ENCODE measurements at regions not wholly inside any gene's neighbourhood (a gene's known extent, or its start where the extent isn't known, plus 50 kb on each side); places are given as distances from the start of the nearest gene placed in this dataset.
"Not testable (repeated sequence)": the region's sequence is repeated elsewhere in the genome, so short reads cannot be mapped to it uniquely, and the experiment has no call there.

GRCh38 chr2:47697000-47697601 lies 85.8 kb upstream of the MSH6 start:
- H3K27ac ChIP-seq: no peak overlapping the region
- no peak for TF ChIP-seq CTCF (conservative IDR thresholded peaks at IDR 0.05)

GRCh38 chr2:47696478-47696831 lies 86.5 kb upstream of the MSH6 start:
- H3K27ac ChIP-seq: no peak overlapping the region
- no peak for TF ChIP-seq CTCF (conservative IDR thresholded peaks at IDR 0.05)

GRCh38 chr2:47695800-47696477 lies 87.0 kb upstream of the MSH6 start:
- no peak for TF ChIP-seq CTCF (conservative IDR thresholded peaks at IDR 0.05)
- no peak overlapping the region for H3K27ac ChIP-seq

- H3K27ac ChIP-seq: not testable (repeated sequence)
Observed at GRCh38 chr2:47694451-47694850, 88.5 kb upstream of the MSH6 start.

GRCh38 chr2:47690706-47691325 lies 92.1 kb upstream of the MSH6 start:
- not testable (repeated sequence) for H3K27ac ChIP-seq

DNA sequence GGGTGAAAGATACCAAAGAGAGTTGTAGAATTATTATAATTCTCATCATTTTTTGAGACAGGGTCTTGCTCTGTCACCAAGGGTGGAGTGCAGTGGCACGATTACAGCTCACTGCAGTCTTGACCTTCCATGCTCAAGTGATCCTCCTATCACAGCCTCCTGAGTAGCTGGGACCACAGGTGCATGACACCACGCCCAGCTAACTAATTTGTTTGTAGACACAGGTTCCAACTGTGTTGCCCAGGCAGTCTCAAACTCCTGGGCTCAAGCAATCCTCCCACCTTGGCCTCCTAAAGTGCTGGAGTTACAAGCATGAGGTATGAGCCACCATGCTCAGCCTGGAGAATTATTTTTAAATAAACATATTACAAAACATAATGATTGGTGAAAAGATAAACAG lies 92.8 kb upstream of the MSH6 start:
- H3K27ac ChIP-seq: no peak overlapping the region
- no peak for TF ChIP-seq CTCF (conservative IDR thresholded peaks at IDR 0.05)

DNA sequence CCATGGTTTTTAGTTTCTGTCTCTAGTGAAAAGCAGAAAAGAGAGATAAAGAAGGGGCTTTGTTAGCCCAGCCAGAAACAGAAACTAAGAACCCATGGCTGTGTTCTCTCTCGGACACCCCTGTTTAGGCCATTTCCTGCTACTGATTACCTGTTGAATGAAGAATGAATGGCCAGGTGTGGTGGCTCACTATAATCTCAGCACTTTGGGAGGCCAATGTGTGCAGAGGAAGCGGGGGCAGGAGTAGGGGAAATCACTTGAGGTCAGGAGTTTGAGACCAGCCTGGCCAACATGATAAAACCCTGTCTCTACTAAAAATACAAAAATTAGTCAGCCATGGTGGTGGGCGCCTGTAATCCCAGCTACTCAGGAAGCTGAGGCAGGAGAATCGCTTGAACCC lies 93.8 kb upstream of the MSH6 start:
- peak overlapping the region; percentile 30 for H3K27ac ChIP-seq

DNA sequence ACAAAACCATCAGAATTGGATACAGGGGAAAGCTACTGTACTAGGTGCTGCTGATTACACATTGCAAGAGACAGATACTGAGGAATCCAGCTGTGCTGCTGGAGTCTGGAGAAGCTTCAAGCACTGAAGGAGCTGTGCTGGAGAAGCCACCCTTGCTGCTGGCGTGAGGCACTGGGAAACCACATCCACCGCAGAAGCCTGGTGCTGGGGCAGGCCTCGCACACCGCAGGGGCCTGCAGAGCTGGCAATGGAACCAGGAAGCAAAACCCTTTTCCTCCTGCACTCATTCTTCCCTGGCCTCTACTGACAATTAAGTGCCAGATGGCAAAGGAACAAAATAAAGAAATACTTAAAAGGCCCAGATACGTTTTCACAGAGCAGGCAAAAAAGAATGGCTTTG lies 94.4 kb upstream of the MSH6 start:
- peak overlapping the region; percentile 30 for H3K27ac ChIP-seq
- TF ChIP-seq CTCF (conservative IDR thresholded peaks at IDR 0.05): no peak

DNA sequence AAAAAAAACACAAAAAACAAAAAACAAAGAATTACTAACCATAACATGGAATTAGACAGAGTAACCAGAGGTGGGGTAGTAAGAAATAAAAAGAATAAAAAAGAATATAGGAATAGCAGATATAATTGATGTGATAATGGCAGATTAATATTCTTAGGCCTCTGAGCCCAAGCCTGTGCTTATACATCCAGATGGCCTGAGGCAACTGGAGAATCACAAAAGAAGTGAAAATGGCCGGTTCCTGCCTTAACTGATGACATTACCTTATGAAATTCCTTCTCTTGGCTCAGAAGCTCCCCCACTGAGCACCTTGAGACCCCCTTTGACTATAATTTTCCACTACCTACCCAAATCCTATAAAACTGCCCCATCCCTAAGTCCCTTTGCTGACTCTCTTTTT lies 95.1 kb upstream of the MSH6 start:
- no peak overlapping the region for H3K27ac ChIP-seq
- TF ChIP-seq CTCF (conservative IDR thresholded peaks at IDR 0.05): no peak
